HG03280 (cell line): ENCODE measurements at regions not wholly inside any gene's neighbourhood (a gene's known extent, or its start where the extent isn't known, plus 50 kb on each side); places are given as distances from the start of the nearest gene placed in this dataset.
A peak's percentile ranks its signal among the peaks of the same experiment; 100 is the strongest.

Experiments used
- ATAC-seq: cut with Tn5 transposase; IDR thresholded peaks from one replicate; pipeline ENCODE4 v1.9.1; 2021; ENCODE audit warnings: mild to moderate bottlenecking, moderate library complexity; ENCODE audit not compliant: unreplicated experiment

DNA sequence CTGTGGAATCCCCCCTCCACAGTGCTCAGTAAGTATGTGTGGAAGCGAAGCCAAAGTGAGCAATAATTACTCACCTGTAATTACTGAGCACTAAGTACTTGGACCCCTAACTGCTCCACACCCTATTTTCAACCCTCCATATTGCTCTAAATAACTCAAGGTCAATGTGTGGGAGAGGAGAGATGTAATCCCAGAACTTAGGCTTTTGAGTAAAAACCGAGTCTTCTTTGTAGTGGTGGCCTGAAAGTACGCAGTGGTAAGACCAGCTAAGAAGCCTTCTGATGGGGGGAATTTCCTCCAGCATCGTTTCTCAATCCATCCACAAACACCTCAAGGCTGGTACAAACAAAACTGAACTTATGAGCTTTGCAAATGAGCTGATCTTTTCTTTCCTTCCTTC, 551.6 kb downstream of the ZEB2 start:
- ATAC-seq = no peak

DNA sequence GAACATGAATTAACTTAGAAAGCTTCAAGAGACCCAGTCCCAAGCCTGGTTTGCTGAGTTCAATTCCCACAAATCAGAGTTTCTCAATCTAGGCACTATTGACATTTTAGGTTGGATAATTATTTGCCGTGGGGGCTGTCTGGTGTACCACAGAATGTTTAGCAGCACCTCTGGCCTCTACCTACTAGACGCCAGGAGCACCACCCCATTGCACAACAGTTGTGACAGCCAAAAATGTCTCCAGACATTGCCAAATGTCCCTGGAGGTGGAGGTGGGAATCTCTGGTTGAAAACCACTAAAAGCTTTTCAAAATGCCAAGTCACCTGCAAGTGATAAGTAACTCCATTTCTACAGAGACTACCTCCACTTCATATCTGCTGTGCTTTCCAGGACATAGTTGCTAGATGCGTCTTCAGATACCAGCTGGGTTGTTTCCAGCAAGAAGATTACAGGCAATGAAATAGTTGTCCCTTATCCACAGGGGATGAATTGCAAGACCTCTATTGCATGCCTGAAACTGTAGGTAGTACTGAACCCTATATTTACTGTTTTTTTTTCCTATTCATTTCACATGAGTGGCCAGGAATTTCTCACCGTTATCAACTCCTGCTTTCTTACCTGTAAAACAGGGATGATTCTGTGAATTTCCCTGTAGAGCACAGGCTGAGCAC, 554.3 kb downstream of the ZEB2 start:
- ATAC-seq = no peak

GRCh38 chr2:143964891-143965290, 555.0 kb downstream of the ZEB2 start:
- no peak for ATAC-seq

DNA sequence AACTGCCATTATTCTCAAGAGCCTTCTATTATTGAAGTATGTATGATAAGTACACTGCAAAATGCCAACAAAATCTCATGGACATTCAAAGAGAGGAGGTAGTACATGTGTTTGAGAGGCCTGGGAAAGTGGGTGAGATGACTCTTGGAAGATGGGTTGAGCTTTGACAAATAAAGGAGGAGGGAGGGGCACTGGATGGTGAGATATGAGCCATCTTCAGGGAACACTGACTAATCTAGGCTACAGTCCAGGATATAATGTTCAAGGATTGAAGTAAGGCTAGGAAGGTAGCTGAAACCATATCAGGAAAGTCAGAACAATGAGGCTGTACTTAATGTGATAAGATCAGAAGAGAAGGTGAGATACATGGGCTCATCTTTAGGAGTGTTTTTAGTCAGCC, 559.7 kb downstream of the ZEB2 start:
- no peak for ATAC-seq

DNA sequence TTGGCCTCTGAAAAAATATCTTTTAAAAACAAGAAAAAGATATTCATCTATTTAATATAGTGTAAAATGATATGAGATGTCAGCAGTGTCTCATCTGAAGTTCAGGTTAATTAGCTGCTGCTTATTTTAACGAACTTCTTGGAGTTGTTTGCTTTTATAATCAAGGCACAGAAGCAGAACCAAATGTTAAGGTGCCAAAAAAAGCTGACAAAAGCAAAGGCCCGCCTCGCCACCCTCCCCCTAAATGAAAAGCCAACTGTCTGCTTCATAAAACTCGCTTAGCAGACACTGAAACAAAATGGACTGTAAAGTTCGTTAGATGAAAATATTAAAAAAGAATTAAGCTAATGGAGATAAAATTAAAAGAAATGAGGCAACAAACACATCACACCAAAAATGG, 562.6 kb downstream of the ZEB2 start:
- no peak for ATAC-seq

DNA sequence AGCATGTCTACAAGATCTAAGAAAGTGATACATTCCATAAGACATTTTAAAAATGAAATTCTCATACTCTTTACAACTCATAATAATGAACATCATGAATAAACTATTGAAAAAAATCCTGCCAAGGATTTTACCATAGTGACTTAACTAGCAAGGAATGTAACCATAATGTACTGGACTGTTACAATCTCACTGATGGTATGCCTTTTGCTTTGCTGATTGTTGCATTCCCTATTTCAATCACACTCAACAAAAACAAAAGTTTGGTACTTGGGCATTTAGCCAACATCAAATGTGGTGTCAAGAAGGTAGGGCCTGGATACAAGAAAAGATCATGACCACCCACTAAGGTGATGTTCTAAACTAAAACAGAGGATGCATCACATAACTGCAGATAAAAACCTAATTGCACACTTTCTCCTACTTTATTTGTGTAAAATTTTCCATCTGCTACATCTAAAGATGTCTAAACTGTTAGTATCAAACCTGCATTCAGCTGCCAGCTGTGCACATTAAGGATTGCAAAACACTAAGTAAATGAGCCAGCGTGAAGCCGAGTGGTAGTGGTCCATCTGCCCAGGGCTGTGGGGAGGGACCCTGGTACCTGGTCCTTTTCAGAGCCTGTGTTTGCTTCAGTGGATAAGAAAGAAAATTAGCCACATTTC, 564.4 kb downstream of the ZEB2 start:
- ATAC-seq = no peak

GRCh38 chr2:143954844-143955243, 565.1 kb downstream of the ZEB2 start:
- ATAC-seq = no peak

GRCh38 chr2:143954186-143954585, 565.7 kb downstream of the ZEB2 start:
- no peak for ATAC-seq

GRCh38 chr2:143953451-143954030, 566.4 kb downstream of the ZEB2 start:
- ATAC-seq = no peak

DNA sequence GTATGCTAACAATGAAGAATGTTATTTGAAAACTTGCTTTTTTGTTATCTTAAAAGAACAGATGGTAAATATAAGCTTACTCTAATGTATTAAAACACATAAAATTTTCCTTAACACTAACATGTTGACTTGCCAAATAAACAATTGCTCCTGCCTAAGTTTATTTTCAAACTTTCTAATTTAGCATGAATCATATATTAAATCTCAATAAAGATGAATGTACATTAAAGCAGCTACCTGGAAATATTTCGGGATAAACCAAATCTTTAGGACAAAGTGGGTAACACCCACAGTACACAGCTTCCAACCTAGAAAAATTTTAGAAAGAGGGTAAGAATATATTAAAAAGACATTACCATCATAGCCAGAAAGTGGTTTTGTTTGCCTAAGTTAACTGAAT, 567.4 kb downstream of the ZEB2 start:
- ATAC-seq = no peak

GRCh38 chr2:143950704-143951103, 569.2 kb downstream of the ZEB2 start:
- ATAC-seq = no peak

GRCh38 chr2:143949121-143949848, 570.6 kb downstream of the ZEB2 start:
- no peak for ATAC-seq

DNA sequence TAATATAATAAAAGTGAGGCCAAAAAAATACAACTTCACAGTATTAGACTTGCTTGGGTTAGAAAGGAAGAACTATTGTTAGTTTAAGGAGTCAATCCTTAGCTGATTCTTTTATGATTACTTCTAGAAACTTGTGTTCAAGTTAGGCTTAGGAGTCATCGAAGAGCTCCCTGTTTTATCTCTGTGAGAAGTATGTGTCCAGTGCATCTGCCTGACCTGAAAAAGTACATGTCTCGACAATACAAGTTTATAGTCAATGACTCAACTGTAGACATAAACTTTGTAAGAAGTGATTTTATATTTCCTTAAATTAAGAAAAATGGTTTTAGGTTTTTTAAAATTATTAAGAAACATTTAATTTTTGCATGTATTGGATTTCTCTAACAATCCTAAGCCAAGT, 571.2 kb downstream of the ZEB2 start:
- ATAC-seq = no peak

DNA sequence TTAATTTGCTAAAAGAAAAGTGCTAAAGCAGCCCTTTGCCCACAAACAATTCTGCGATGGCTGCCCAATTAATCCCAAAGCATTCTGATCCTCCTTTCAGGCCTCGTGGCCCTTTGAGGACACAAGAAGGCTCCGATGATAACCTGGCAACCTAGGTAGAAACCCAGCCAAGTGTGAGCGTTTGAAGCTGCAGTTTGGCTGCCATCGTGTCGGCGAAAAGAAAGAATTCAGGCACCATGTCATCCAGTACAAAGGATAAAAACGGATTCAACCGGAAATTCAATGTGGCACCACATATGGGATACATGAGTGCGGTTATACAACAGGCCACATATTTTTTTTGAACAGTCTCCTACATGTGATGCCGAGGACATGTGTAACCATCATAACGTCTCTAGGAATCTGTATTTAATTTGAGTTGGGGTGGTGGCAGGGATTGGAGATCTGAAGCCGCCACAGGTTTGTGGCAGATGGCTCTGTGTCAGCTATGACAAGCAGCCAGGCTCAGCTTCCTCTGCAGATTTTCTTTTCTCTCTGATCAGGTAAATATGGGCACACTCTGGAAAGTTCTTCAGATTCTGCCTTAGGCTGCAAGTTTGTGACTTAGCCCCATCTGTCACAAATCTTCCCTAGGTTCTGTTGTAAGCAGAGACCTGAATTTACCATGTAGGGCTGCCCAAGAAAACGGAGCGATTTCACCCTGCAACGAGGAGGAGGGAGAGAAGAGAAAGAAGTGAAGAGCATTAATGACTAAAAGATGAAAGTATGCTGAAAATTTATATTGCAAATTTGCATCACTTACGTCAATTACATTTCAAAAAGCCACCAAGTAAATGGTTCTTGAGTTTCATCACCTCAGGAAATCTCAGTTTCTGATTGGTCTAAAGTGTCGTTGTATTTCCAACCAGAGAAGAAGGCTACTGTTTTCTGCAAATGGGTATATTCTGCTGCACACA, 573.2 kb downstream of the ZEB2 start:
- no peak for ATAC-seq

- no peak for ATAC-seq
Measured at GRCh38 chr2:143942486-143942885, 577.4 kb downstream of the ZEB2 start.

GRCh38 chr2:143940720-143941119, 579.2 kb downstream of the ZEB2 start:
- no peak for ATAC-seq

- no peak for ATAC-seq
Measured at GRCh38 chr2:143939626-143940330, 580.1 kb downstream of the ZEB2 start.

DNA sequence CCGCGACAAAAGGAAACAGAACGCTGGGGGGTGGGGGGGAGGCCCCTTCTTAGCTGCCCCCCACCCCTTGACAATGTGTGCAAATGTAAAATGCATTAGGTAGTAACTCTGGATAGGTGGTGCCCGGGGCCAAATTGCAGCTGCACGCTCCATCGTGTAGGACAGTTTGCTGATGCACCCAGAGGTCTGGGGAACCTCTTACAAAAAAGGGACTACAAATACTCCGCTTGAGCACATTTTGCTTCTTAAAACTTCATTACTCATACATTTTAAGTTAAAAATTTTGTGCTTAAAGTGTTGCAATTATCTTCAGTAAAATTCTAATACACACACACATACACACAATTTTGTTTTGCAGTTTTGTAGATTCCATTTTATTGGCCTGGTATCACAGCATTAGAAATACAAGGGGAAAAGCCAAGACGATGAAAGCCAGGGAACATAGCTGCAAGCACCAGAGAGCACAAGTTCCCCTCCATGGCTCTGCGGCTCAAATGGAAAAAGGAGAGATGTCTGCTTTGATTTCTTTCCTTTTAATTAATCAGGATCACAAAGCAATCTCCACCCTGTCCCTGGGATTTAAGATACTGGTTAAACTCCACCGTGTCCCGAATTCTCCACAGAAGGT, 582.1 kb downstream of the ZEB2 start:
- ATAC-seq = peak; percentile 6

GRCh38 chr2:143936848-143937722, 582.8 kb downstream of the ZEB2 start:
- ATAC-seq = peak; percentile 52
